Neural cell (in vitro differentiated cells): ENCODE measurements at regions not wholly inside any gene's neighbourhood (a gene's known extent, or its start where the extent isn't known, plus 50 kb on each side); places are given as distances from the start of the nearest gene placed in this dataset.

Experiments
- H2AFZ ChIP-seq: fragments of 200-600, 300-800 bp; sonication (generic), shearing (Covaris generic); 2 replicates; pipeline ENCODE4 v1.6.0; 2014; ENCODE audit warnings: low read depth, mild to moderate bottlenecking, antibody characterized with exemption, low read length, moderate library complexity
- H3F3A ChIP-seq: fragments of 200-600 bp; shearing (Covaris generic); 2 replicates; pipeline ENCODE4 v1.6.1; 2016; ENCODE audit warnings: mild to moderate bottlenecking, moderate library complexity, mixed read lengths, antibody characterized with exemption, low read length; ENCODE audit not compliant: insufficient read depth, poor library complexity, severe bottlenecking
- H3K27ac ChIP-seq: fragments of 200-600, 300-800 bp; sonication (generic), shearing (Covaris generic); 2 replicates; pipeline ENCODE4 v1.5.1; 2014; ENCODE audit warnings: mild to moderate bottlenecking, low read length, moderate library complexity
- H3K27me3 ChIP-seq: fragments of 300-800, 200-600 bp; sonication (generic), shearing (Covaris generic); 2 replicates; pipeline ENCODE4 v1.6.0; 2014; ENCODE audit warnings: mild to moderate bottlenecking, low read depth, low read length, moderate library complexity; ENCODE audit not compliant: insufficient read depth
- H3K36me3 ChIP-seq: fragments of 300-800, 200-600 bp; sonication (generic), shearing (Covaris generic); 2 replicates; pipeline ENCODE4 v1.5.1; 2014; ENCODE audit warnings: mild to moderate bottlenecking, antibody characterized with exemption, low read length, moderate library complexity; ENCODE audit not compliant: insufficient read depth
- H3K4me2 ChIP-seq: fragments of 300-800, 200-600 bp; sonication (generic), shearing (Covaris generic); 2 replicates; pipeline ENCODE4 v1.6.0; 2014; ENCODE audit warnings: mild to moderate bottlenecking, low read length
- H3K4me3 ChIP-seq: fragments of 300-800, 200-600 bp; sonication (generic), shearing (Covaris generic); 2 replicates; pipeline ENCODE4 v1.5.1; 2014; ENCODE audit warnings: mild to moderate bottlenecking, low read length, moderate library complexity
- H3K79me2 ChIP-seq: fragments of 200-600 bp; shearing (Covaris generic); replicated peaks from 2 replicates; pipeline ENCODE4 v1.6.0; 2014; ENCODE audit warnings: mild to moderate bottlenecking, low read length, moderate library complexity; ENCODE audit not compliant: insufficient read depth
- H3K9ac ChIP-seq: fragments of 300-800, 200-600 bp; sonication (generic), shearing (Covaris generic); 2 replicates; pipeline ENCODE4 v1.6.1; 2016; ENCODE audit warnings: mild to moderate bottlenecking, low read length, mixed read lengths
- H3K9me2 ChIP-seq: fragments of 200-600 bp; shearing (Covaris generic); 2 replicates; pipeline ENCODE4 v1.6.1; 2016; ENCODE audit warnings: mild to moderate bottlenecking, low read length, mixed read lengths; ENCODE audit not compliant: insufficient read depth
- H3K9me3 ChIP-seq: fragments of 200-600, 300-800 bp; sonication (generic), shearing (Covaris generic); 2 replicates; pipeline ENCODE4 v1.6.1; 2016; ENCODE audit warnings: mild to moderate bottlenecking, mixed run types, low read length, moderate library complexity, mixed read lengths
- H4K20me1 ChIP-seq: fragments of 200-600 bp; shearing (Covaris generic); 2 replicates; pipeline ENCODE4 v1.6.1; 2016; ENCODE audit warnings: mild to moderate bottlenecking, mixed run types; ENCODE audit not compliant: insufficient read depth
- CTCF ChIP-seq: fragments of 450-650 bp; IDR thresholded peaks from 2 replicates; pipeline ENCODE4 v1.5.1; 2014; ENCODE audit warnings: antibody characterized with exemption, mild to moderate bottlenecking, moderate library complexity; ENCODE audit not compliant: poor library complexity, severe bottlenecking
- EP300 ChIP-seq: fragments of 450-650 bp; conservative IDR thresholded peaks from 2 replicates; pipeline ENCODE4 v1.6.1; 2014; ENCODE audit warnings: antibody characterized with exemption, mild to moderate bottlenecking, moderate library complexity; ENCODE audit not compliant: poor library complexity, severe bottlenecking
- EZH2 ChIP-seq: fragments of 200-600, 300-800 bp; shearing (Covaris generic), sonication (generic); IDR thresholded peaks from 2 replicates; pipeline ENCODE4 v1.6.1; 2014; ENCODE audit warnings: antibody characterized with exemption, low read length, borderline replicate concordance, mild to moderate bottlenecking; ENCODE audit not compliant: insufficient read depth, poor library complexity, severe bottlenecking
- MXI1 ChIP-seq: fragments of 450-650 bp; conservative IDR thresholded peaks from 2 replicates; pipeline ENCODE4 v1.6.1; 2014; ENCODE audit warnings: antibody characterized with exemption, mild to moderate bottlenecking; ENCODE audit not compliant: poor library complexity, severe bottlenecking
- POLR2AphosphoS5 ChIP-seq: IDR thresholded peaks from 2 replicates; pipeline ENCODE4 v1.6.1; 2012
- RAD21 ChIP-seq: fragments of 450-650 bp; conservative IDR thresholded peaks from 2 replicates; pipeline ENCODE4 v1.6.1; 2014; ENCODE audit warnings: antibody characterized with exemption, mild to moderate bottlenecking, moderate library complexity
- SMC3 ChIP-seq: fragments of 450-650 bp; conservative IDR thresholded peaks from 2 replicates; pipeline ENCODE4 v1.6.1; 2014; ENCODE audit warnings: antibody characterized with exemption, mild to moderate bottlenecking, moderate library complexity; ENCODE audit not compliant: poor library complexity
- TAF1 ChIP-seq: IDR thresholded peaks from 2 replicates; pipeline ENCODE4 v1.6.1; 2012; ENCODE audit warnings: low read depth
- TF ChIP-seq, protein P1 (sequence below): IDR thresholded peaks from 2 replicates; pipeline ENCODE4 v1.6.1; 2012; ENCODE audit warnings: borderline replicate concordance

- no peaks in the 10 kb centered on the region for H4K20me1 ChIP-seq
- TF ChIP-seq MXI1 (no peak), EZH2 (no peak), EP300 (no peak), SMC3 (no peak), TAF1 (no peak), CTCF (no peak), POLR2AphosphoS5 (no peak), RAD21 (no peak)
- TF ChIP-seq, protein P1, sequence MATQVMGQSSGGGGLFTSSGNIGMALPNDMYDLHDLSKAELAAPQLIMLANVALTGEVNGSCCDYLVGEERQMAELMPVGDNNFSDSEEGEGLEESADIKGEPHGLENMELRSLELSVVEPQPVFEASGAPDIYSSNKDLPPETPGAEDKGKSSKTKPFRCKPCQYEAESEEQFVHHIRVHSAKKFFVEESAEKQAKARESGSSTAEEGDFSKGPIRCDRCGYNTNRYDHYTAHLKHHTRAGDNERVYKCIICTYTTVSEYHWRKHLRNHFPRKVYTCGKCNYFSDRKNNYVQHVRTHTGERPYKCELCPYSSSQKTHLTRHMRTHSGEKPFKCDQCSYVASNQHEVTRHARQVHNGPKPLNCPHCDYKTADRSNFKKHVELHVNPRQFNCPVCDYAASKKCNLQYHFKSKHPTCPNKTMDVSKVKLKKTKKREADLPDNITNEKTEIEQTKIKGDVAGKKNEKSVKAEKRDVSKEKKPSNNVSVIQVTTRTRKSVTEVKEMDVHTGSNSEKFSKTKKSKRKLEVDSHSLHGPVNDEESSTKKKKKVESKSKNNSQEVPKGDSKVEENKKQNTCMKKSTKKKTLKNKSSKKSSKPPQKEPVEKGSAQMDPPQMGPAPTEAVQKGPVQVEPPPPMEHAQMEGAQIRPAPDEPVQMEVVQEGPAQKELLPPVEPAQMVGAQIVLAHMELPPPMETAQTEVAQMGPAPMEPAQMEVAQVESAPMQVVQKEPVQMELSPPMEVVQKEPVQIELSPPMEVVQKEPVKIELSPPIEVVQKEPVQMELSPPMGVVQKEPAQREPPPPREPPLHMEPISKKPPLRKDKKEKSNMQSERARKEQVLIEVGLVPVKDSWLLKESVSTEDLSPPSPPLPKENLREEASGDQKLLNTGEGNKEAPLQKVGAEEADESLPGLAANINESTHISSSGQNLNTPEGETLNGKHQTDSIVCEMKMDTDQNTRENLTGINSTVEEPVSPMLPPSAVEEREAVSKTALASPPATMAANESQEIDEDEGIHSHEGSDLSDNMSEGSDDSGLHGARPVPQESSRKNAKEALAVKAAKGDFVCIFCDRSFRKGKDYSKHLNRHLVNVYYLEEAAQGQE, result no peak
- H2AFZ ChIP-seq, result no peak overlapping the region
- H3K79me2 ChIP-seq, result no peaks in the 10 kb centered on the region
- no peaks in the 10 kb centered on the region for H3K36me3 ChIP-seq
- H3K9me3 ChIP-seq, result no peaks in the 10 kb centered on the region
- no peak overlapping the region for H3K27ac ChIP-seq
- no peak overlapping the region for H3K4me2 ChIP-seq
- no peaks in the 10 kb centered on the region for H3K27me3 ChIP-seq
- H3K9ac ChIP-seq, result no peak overlapping the region
- H3F3A ChIP-seq, result no peaks in the 10 kb centered on the region
- no peaks in the 10 kb centered on the region for H3K9me2 ChIP-seq
- H3K4me3 ChIP-seq, result no peak overlapping the region
Observed at GRCh38 chr3:40851836-40852235, 327.1 kb downstream of the ZNF621 start.

DNA sequence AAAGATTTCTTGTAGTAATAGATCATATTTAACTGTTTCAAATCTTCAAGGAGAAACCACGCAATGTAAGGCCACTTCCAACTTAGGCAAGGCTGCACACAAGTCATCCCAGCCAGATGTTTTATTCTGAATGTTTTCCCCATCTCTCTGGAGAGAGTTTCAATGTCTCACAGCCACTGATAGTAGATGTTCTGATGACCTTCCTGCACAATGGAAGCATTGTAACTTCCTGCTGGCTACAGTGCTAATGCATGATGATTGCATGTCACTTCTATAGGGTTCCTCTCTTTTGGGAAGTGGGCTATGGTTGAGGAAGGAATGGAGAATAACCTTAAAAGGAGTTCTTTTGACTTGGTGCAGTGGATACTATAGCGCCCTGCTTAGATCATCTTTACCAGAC is 328.0 kb downstream of the ZNF621 start:
- Histone ChIP-seq H4K20me1 (no peaks in the 10 kb centered on the region), H3F3A (no peaks in the 10 kb centered on the region), H3K27me3 (no peaks in the 10 kb centered on the region), H3K9ac (no peak overlapping the region), H3K9me3 (no peaks in the 10 kb centered on the region), H3K36me3 (no peaks in the 10 kb centered on the region), H3K27ac (no peak overlapping the region), H3K9me2 (no peaks in the 10 kb centered on the region), H2AFZ (no peak overlapping the region), H3K4me3 (no peak overlapping the region), H3K79me2 (no peaks in the 10 kb centered on the region), H3K4me2 (no peak overlapping the region)
- TF ChIP-seq SMC3 (no peak), TAF1 (no peak), RAD21 (no peak), EP300 (no peak), POLR2AphosphoS5 (no peak), MXI1 (no peak), CTCF (no peak), EZH2 (no peak)
- TF ChIP-seq, protein P1, result no peak
